SK-N-MC (cell line): ENCODE measurements at regions not wholly inside any gene's neighbourhood (a gene's known extent, or its start where the extent isn't known, plus 50 kb on each side); places are given as distances from the start of the nearest gene placed in this dataset.
"Not testable (repeated sequence)": the region's sequence is repeated elsewhere in the genome, so short reads cannot be mapped to it uniquely, and the experiment has no call there.

Experiments used
- DNase-seq: peaks from one replicate; pipeline ENCODE4 v3.0.0-alpha.2; 2011; ENCODE audit warnings: low read depth, low spot score
- H3K27ac ChIP-seq: fragments of 200-600 bp; sonication (generic); 2 replicates; pipeline ENCODE4 v1.5.1; 2016; ENCODE audit warnings: mixed run types
- H3K36me3 ChIP-seq: fragments of 200-600 bp; sonication (generic); 2 replicates; pipeline ENCODE4 v1.6.1; 2017; ENCODE audit warnings: antibody characterized with exemption, low read length, mixed read lengths; ENCODE audit not compliant: insufficient read depth
- H3K4me3 ChIP-seq: fragments of 200-600 bp; sonication (generic); 2 replicates; pipeline ENCODE4 v1.5.1; 2016
- H3K9ac ChIP-seq: fragments of 200-600 bp; sonication (generic); 2 replicates; pipeline ENCODE4 v1.8.0; 2017; ENCODE audit warnings: mixed run types, mixed read lengths; ENCODE audit not compliant: insufficient read length
- H3K9me3 ChIP-seq: fragments of 200-600 bp; sonication (generic); 2 replicates; pipeline ENCODE4 v1.6.1; 2017; ENCODE audit warnings: low read depth, mild to moderate bottlenecking, antibody characterized with exemption, low read length, moderate library complexity, mixed read lengths
- EZH2 ChIP-seq: fragments of 200-600 bp; sonication (generic); IDR thresholded peaks from one replicate; pipeline ENCODE4 v1.6.1; 2017; ENCODE audit warnings: antibody characterized with exemption
- FOXP2 ChIP-seq: optimal IDR thresholded peaks from 2 replicates; pipeline ENCODE3; 2011; ENCODE audit warnings: mild to moderate bottlenecking, moderate library complexity; ENCODE audit not compliant: insufficient read depth; ENCODE audit errors: extremely low read length, control extremely low read depth
- POLR2AphosphoS5 ChIP-seq: IDR thresholded peaks from 2 replicates; pipeline ENCODE4 v1.6.1; 2012; ENCODE audit warnings: mild to moderate bottlenecking, low read depth, low read length, borderline replicate concordance

DNA sequence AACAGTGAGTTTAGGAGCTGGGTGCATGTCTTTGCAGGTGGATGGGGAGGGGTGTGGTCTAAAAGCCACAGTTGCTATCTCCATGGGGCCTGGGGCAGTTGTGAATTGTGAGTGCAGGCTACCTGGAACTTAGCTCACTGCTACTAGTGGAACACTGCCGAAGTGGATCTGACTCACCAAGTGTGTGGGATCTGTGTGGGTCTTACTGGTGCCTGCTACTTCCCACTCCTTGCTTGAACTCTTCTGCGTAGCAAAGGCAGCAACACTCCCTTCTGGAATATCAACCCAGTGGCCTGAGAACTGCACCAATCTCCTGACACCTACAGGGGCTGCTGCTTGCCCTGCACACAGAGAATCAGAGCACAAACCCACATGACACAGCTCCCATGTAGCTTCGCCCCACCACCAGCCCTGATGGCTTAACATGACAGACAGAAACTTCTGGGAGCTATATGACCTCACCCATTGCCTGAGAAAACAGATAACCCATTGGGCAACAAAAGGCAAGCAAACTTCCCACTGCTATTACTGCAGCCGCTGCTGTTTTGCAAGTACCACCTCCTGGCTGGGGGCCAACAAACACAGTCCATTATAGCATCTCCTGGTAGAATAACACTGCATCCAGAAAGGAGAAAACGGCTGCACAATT, 455.1 kb upstream of the DDX18 start:
- H3K27ac ChIP-seq, result no peak overlapping the region
- H3K4me3 ChIP-seq, result no peak overlapping the region
- DNase-seq, result no peak
- no peak for TF ChIP-seq EZH2
- TF ChIP-seq FOXP2, result no peak
- no peak for TF ChIP-seq POLR2AphosphoS5
- H3K36me3 ChIP-seq, result no peaks in the 10 kb centered on the region
- no peaks in the 10 kb centered on the region for H3K9me3 ChIP-seq
- no peak overlapping the region for H3K9ac ChIP-seq

- Histone ChIP-seq H3K4me3 (no peak overlapping the region), H3K36me3 (no peaks in the 10 kb centered on the region), H3K9ac (no peak overlapping the region), H3K27ac (no peak overlapping the region), H3K9me3 (no peaks in the 10 kb centered on the region)
- TF ChIP-seq POLR2AphosphoS5 (no peak), EZH2 (no peak), FOXP2 (no peak)
- no peak for DNase-seq
Measured at GRCh38 chr2:117360586-117360985, 453.9 kb upstream of the DDX18 start.

DNA sequence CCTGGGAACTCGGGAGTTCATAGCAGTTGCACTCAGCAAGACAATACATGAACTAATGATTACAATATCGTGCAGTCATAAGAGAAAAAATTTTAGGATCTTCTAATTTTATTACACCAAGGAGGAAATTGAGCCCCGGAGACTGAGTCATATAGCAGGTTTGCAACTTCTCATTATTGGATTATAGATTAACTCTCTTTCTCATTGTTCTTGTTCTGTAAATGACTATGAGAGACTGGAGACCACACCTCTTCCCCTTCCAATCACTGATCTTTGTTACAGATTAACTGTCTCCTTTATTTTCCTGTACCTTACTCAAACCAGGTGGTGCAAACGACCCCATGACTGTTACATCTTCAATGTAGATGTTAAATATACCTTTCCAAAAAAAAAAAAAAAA, 435.8 kb upstream of the DDX18 start:
- no peak for DNase-seq
- Histone ChIP-seq H3K9ac (no peak overlapping the region), H3K4me3 (no peak overlapping the region), H3K27ac (no peak overlapping the region), H3K36me3 (no peaks in the 10 kb centered on the region), H3K9me3 (no peaks in the 10 kb centered on the region)
- TF ChIP-seq POLR2AphosphoS5 (no peak), EZH2 (no peak), FOXP2 (no peak)

DNA sequence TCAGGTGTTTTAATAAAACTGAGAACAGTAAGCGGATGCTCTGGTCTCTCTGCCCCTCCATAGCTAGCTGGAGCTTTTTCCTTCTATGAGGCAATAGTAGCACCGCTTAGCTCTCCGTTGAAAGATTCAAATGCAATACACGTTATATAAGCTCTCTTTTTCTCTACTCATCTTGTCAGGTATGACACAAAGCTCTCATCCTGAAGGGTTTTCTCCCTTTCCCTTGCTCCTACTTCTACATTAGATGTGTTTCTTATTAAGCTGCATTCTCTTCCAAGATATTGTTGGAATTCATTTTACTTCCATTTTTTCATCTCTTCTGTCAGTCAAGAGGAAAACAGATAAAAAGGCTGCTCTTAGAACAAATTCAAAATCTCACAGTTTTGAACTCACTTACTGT, 434.6 kb upstream of the DDX18 start:
- H3K36me3 ChIP-seq, result no peaks in the 10 kb centered on the region
- no peak overlapping the region for H3K27ac ChIP-seq
- no peak overlapping the region for H3K4me3 ChIP-seq
- no peak overlapping the region for H3K9ac ChIP-seq
- no peak for DNase-seq
- no peaks in the 10 kb centered on the region for H3K9me3 ChIP-seq
- TF ChIP-seq POLR2AphosphoS5, result no peak
- TF ChIP-seq EZH2, result no peak
- TF ChIP-seq FOXP2, result no peak

DNA sequence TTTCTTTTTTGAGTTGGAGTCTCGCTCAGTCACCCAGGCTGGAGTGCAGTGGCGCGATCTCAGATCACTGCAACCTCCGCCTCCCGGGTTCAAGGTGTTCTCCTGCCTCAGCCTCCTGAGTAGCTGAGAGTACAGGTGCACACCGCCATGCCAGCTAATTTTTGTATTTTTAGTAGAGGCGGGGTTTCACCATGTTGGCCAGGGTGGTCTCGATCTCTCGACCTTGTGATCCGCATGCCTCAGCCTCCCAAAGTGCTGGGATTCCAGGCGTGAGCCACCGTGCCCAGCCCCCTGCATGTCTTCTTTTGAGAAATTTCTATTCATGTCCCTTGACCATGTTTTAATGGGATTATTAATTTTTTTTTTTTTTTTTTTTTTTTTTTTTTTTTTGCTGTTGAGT, 430.5 kb upstream of the DDX18 start:
- not testable (repeated sequence) for H3K27ac ChIP-seq, H3K4me3 ChIP-seq, H3K9me3 ChIP-seq, DNase-seq, H3K36me3 ChIP-seq, H3K9ac ChIP-seq

DNA sequence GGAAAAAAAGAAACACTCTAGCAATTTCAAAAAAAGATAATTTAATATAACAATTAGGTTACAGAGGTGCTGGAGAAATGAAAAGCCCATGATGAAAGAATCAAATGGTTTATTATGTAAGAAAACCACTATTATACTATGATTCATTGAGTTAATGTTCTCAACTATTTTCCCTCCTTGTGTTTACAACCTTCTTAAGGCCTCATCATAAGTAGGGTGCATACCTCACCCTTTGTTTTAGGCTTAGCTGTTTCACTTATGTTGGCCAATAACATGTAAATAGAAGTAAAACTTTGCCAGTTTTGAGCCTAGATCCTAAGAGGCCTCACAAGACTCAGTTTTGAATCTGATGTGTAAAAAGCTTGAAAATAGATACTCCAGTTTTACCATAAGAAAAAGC, 418.3 kb upstream of the DDX18 start:
- Histone ChIP-seq H3K9ac (no peak overlapping the region), H3K4me3 (no peak overlapping the region), H3K27ac (no peak overlapping the region), H3K9me3 (no peaks in the 10 kb centered on the region), H3K36me3 (no peaks in the 10 kb centered on the region)
- TF ChIP-seq FOXP2 (no peak), EZH2 (no peak), POLR2AphosphoS5 (no peak)
- DNase-seq, result no peak

DNA sequence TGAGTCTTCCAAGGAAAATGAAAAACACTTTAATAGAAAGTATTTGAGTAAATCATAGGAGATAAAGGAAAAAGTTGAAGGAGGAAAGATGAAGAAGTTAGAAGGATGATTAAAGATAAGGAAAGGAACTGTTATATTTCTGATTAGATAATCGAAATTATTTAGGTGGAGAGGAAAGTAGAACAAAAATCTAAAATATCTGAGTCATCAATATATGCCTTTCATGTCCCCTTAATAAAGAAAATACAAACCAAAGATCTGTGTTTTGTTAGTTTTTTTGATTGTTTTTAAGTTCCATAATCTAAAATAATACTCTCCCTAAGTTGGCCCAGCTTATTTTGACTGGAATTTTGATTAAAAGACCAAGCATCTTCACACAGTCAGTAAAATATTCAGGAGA, 412.9 kb upstream of the DDX18 start:
- Histone ChIP-seq H3K9me3 (no peaks in the 10 kb centered on the region), H3K36me3 (no peaks in the 10 kb centered on the region), H3K4me3 (no peak overlapping the region), H3K27ac (no peak overlapping the region), H3K9ac (no peak overlapping the region)
- TF ChIP-seq POLR2AphosphoS5 (no peak), EZH2 (no peak), FOXP2 (no peak)
- no peak for DNase-seq

- H3K27ac ChIP-seq, result no peak overlapping the region
- no peaks in the 10 kb centered on the region for H3K36me3 ChIP-seq
- no peak overlapping the region for H3K4me3 ChIP-seq
- H3K9ac ChIP-seq, result no peak overlapping the region
- no peak for TF ChIP-seq FOXP2
- H3K9me3 ChIP-seq, result no peaks in the 10 kb centered on the region
- no peak for DNase-seq
Measured at GRCh38 chr2:117406443-117406842, 408.0 kb upstream of the DDX18 start.

GRCh38 chr2:117407746-117408145, 406.7 kb upstream of the DDX18 start:
- no peak overlapping the region for H3K27ac ChIP-seq
- DNase-seq, result no peak
- H3K9ac ChIP-seq, result no peak overlapping the region
- TF ChIP-seq EZH2 (no peak), POLR2AphosphoS5 (no peak), FOXP2 (no peak)
- H3K36me3 ChIP-seq, result no peaks in the 10 kb centered on the region
- no peaks in the 10 kb centered on the region for H3K9me3 ChIP-seq
- no peak overlapping the region for H3K4me3 ChIP-seq
